ENCODE measurements at regions not wholly inside any gene's neighbourhood (a gene's known extent, or its start where the extent isn't known, plus 50 kb on each side); places are given as distances from the start of the nearest gene placed in this dataset.
"Not testable (repeated sequence)": the region's sequence is repeated elsewhere in the genome, so short reads cannot be mapped to it uniquely, and the experiment has no call there.

DNA sequence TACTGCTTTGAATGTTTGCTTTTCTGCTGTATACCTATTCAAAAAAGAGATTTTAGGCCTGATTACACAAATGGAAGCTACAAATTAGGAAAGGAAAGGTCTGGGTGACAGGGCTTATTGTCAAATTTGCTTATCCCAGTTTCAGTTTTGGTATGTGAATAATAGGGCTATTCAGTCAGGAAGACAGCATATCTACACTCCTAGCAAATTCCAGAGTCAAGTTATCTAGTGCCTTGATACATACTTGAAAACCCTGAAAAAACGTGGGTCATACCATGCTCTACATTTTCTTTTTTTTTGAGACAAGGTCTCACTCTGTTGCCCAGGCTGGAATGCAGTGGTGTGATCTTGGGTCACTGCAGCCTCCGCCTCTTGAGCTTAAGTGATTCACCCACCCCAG, 59.2 kb upstream of the CCDC180 start:
- not testable (repeated sequence) for DNase-seq

GRCh38 chr9:97243606-97244005, 63.9 kb upstream of the CCDC180 start:
- no peak for DNase-seq

DNA sequence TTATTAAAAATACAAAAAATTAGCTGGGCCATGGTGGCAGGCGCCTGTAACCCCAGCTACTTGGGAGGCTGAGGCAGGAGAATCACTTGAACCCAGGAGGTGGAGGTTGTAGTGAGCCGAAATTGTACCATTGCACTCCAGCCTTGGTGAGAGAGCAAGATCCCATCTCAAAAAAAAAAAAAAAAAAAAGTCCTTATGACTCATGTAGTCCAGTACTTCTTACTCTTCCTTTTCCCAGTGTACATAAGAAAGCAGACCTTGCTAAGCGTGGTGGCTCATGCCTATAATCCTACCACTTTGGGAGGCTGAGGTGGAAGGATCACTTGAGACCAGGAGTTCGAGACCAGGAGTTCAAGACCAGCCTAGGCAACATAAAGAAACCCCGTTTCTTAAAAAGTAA, 66.0 kb upstream of the CCDC180 start:
- DNase-seq = not testable (repeated sequence)

DNA sequence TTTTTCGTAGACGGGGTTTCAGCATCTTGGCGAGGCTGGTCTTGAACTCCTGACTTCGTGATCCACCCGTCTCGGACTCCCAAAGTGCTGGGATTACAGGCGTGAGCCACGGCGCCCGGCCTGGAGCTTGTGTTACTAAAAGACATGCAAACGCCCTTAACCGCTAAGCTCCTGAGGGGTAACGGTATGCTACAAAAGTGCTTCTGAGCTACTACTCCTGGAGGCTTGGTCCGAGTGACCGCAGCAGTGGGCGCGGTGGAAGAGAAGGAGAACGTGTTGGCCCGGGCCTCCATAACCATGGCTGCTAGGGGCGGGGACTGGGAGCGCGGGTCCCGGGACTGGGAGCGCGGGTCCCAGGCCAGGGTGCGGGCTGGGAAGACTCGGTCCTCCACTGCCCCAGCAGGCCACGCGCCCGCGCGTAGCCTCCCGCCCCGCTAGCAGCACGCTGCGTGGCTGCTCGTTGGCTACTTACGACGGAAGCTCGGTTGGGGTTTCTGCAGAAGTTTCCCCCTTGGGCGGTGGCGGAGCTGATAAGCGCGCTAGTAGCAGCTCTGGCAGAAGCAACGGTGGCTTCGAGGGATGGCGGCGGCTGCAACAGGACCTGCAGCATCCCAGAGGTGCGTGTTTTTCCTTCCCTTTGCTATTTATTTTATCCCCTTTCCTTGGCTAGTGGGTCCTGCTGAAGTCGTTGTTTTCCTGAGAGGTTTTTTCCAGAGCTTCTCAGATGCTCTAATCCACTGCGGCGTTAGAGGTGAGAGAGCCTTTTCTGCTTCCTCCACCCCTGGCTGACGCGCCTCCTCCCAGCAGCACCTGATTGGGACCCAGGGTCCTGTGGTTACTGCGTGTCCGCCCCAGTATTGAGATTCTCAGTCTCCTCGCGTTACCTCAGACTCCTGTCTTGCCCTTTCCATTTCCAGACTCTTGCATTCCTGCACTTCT, 69.2 kb upstream of the CCDC180 start:
- peak; percentile 58 to 64 for DNase-seq

- no peak for DNase-seq
These were observed 70.1 kb upstream of the CCDC180 start for GRCh38 chr9:97237311-97237786.

- DNase-seq = not testable (repeated sequence)
These were observed 74.5 kb upstream of the CCDC180 start for GRCh38 chr9:97233009-97233400.

GRCh38 chr9:97232060-97233008, 75.1 kb upstream of the CCDC180 start:
- not testable (repeated sequence) for DNase-seq

DNA sequence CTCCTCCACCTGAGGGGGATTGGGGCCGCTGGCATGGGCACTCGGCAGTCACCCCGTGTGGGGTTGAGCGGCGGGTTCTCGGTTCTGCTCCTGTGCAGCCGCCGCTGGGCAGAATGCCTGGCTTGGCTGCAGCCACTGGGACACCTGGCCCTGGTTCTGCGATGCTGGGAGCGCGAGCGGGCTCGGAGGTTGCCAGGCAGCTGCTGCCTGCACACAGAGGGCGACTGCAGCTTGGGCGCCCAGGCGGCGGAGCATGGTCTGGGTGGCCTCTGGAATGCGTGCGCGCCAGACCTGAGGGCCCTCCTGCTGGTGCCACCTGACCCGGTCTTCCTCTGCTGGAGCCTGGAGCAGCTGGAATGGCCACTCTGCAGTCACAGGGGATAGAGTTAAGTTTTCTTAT, 85.1 kb upstream of the CCDC180 start:
- not testable (repeated sequence) for DNase-seq

- peak; percentile 22 to 47 for DNase-seq
These were observed 85.7 kb upstream of the CCDC180 start for GRCh38 chr9:97221478-97222355.

GRCh38 chr9:97220894-97221477, 86.5 kb upstream of the CCDC180 start:
- no peak for DNase-seq

DNA sequence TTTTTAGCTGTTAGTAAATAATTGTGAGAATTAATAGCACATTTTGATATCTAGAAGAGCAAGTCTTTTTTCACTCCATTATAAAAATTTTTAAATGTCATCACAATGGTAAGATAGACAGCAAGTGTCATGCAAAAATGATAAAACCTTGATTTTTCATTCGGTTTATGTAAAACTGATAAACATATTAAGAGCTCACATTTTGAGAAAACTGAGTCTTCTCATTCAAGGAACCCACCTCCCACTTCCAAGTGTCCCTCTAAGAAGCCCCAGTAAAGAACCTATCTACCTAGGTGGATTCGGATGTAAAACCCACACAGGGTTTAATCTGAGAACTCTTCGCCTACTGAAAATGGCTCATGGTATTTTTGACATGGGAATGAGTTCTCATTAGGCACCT, 87.1 kb upstream of the CCDC180 start:
- DNase-seq = not testable (repeated sequence)

GRCh38 chr9:97219443-97220140, 87.9 kb upstream of the CCDC180 start:
- DNase-seq = not testable (repeated sequence)

GRCh38 chr9:97215127-97215526, 92.3 kb upstream of the CCDC180 start:
- not testable (repeated sequence) for DNase-seq

GRCh38 chr9:97214556-97214955, 92.9 kb upstream of the CCDC180 start:
- not testable (repeated sequence) for DNase-seq

GRCh38 chr9:97199683-97200082, 107.8 kb upstream of the CCDC180 start:
- not testable (repeated sequence) for DNase-seq

GRCh38 chr9:97193767-97194166, 113.7 kb upstream of the CCDC180 start:
- DNase-seq = not testable (repeated sequence)

DNA sequence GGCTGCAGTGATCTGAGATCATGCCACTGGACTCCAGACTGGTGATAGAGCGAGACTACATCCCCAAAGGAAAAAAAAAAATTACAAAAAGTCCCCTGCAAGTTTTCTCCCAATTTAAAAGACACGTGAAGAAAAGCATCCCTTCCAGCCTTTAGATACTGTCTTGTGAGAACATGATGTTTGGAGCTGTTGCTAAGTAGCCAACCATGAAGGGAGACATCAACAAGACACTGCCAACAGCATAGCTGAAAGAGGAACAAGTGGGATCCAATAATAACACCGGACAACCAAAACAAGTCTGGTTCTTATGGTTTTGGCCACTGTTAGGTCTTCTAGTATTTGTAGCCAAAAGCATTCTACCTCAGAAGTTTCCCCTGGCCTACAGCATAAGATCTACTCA, 118.9 kb upstream of the CCDC180 start:
- no peak for DNase-seq

DNA sequence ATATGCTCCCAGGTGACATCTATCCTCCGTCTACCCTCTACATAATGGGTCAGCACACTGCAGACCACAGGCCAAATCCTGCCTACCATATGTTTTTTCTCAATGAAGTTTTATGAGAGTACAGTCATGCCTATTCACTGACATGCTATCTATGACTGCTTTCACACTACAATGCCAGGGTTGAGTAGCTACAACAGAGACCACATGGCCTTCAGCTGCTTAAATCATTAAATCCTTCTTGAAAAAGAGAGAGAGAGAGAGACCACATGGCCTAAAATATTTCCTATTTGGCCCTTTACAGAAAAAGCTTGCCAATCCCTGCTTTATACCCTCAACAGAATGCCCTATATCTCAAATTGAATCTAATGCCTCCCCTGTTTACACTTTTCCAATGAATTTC, 119.8 kb upstream of the CCDC180 start:
- DNase-seq = not testable (repeated sequence)

DNA sequence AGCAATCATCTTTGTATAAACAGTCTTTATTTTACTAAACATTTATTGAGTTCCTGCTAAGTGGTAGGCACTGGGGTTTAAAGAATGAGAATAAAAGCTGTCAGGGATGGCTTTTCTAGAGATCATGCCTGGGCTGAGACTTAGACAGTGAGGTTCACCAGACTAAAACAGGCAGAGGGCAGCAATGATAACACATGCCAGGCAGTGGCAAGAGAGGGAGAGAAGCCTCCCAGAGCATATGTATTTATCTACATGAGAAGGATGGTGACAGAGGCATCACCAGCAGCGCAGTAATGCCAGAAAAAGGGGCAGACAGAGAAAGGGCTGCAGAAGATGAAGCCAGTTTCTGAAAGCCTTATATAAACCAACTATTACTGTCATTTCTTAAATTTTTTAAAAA, 121.0 kb upstream of the CCDC180 start:
- DNase-seq = no peak

DNA sequence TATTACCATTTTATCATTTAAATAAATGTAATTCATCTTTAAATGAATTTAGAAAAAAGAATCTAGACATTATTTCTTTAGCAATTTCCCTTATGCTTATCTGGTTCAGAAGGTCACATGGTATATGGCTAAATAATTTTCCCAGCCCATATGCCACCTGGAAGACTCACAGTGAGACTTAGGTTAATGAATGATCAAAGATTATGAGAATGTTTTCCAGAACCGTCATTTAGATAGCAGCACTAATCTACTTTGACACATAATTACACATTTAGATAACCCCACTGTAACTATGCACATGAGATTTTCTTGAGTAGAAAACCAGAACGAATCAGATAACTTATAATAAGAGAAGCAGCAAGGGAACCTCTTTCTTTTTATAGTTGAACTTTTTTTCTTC, 124.9 kb upstream of the CCDC180 start:
- not testable (repeated sequence) for DNase-seq

GRCh38 chr9:97179616-97180015, 127.8 kb upstream of the CCDC180 start:
- DNase-seq = no peak

Measured in NCI-H1930 (cell line).